Stomach (tissue), 4 donors: ENCODE measurements at regions not wholly inside any gene's neighbourhood (a gene's known extent, or its start where the extent isn't known, plus 50 kb on each side); places are given as distances from the start of the nearest gene placed in this dataset.

Experiments used
- CTCF ChIP-seq, 7 experiments: fragments of 450-650 bp in 4 of 7; fragments of 200-600 bp in 3 of 7; sonication (generic) in 3 of 7; IDR thresholded peaks; one replicate each; pipeline ENCODE4 v1.5.1; 2016 to 2019; ENCODE audit warnings: antibody characterized with exemption in 7 of 7, control low read depth in 2 of 7, mild to moderate bottlenecking in 1 of 7
- POLR2A ChIP-seq, 4 donors: fragments of 450-650 bp; IDR thresholded peaks; one replicate each; pipeline ENCODE4 v1.6.1; 2016; ENCODE audit warnings: antibody characterized with exemption in 4 of 4, control low read depth in 2 of 4, mild to moderate bottlenecking in 1 of 4, moderate library complexity in 1 of 4

- TF ChIP-seq POLR2A (IDR thresholded peaks at IDR 0.05) (no peak), CTCF (IDR thresholded peaks at IDR 0.05) (peak in 5 of 7 experiments; percentile 30 to 72 (median 60))
Observed at GRCh38 chr2:16613539-16614011, 52.1 kb downstream of the CYRIA start.
